A549 (cell line): ENCODE measurements at regions not wholly inside any gene's neighbourhood (a gene's known extent, or its start where the extent isn't known, plus 50 kb on each side); places are given as distances from the start of the nearest gene placed in this dataset.

ENCODE experiments used
- ATAC-seq, 2 experiments: fragments of 200-7000 bp in 1 of 2; fragments of >200 bp in 1 of 2; cut with Nextera tagmentation in 1 of 2; cut with Tn5 transposase in 1 of 2; 3 replicates each; pipeline versions ENCODE4 v1.8.0 to v1.9.1; 2018 to 2020; ENCODE audit warnings: mild to moderate bottlenecking in 1 of 2, moderate library complexity in 1 of 2
- CTCF ChIA-PET: fragments of 300-600 bp; sonication (Branson Sonifier 250); formaldehyde crosslinking; extraction: SDS; loops from one replicate; lab custom pipeline; 2021; ENCODE audit warnings: antibody characterized with exemption, inconsistent platforms; lab: Yijun Ruan, JAX
- POLR2A ChIA-PET: fragments of 350-600 bp; formaldehyde crosslinking; extraction: SDS; loops from one replicate; lab custom pipeline; 2021; ENCODE audit warnings: antibody characterized with exemption, inconsistent platforms; lab: Yijun Ruan, JAX
- DNase-seq, 2 experiments: peaks; one replicate each; pipeline versions ENCODE4 v3.0.0 to v3.0.0-alpha.2; 2011 to 2016; ENCODE audit warnings: low read depth in 1 of 2, low spot score in 1 of 2
- FAIRE-seq: peaks from 2 replicates; lab custom pipeline; 2011; peaks lifted over from hg19 to GRCh38; lab: Jason Lieb, UNC
- H3K27ac ChIP-seq, 2 experiments: fragments of >200 bp; sonication (Bioruptor Twin); formaldehyde crosslinking; 3 replicates each; pipeline ENCODE4 v1.5.1; 2016 to 2017
- H3K4me1 ChIP-seq: fragments of >200 bp; sonication (Bioruptor Twin); formaldehyde crosslinking; 3 replicates; pipeline ENCODE4 v1.6.1; 2016
- H3K4me2 ChIP-seq: fragments of >200 bp; sonication (Bioruptor Twin); formaldehyde crosslinking; 3 replicates; pipeline ENCODE4 v1.6.1; 2016
- H3K4me3 ChIP-seq: fragments of >200 bp; sonication (Bioruptor Twin); formaldehyde crosslinking; 3 replicates; pipeline ENCODE4 v1.5.1; 2016
- H3K9me3 ChIP-seq: fragments of >200 bp; sonication (Bioruptor Twin); formaldehyde crosslinking; 3 replicates; pipeline ENCODE4 v1.6.1; 2016
- CBX2 ChIP-seq: fragments of 200-600 bp; sonication (generic); IDR thresholded peaks from 2 replicates; pipeline ENCODE4 v1.6.1; 2016; ENCODE audit warnings: low read depth, mild to moderate bottlenecking, borderline replicate concordance
- CBX8 ChIP-seq: fragments of 200-600 bp; sonication (generic); IDR thresholded peaks from 2 replicates; pipeline ENCODE4 v1.6.1; 2016
- CEBPB ChIP-seq, 2 experiments: fragments of >200 bp in 1 of 2; sonication (Bioruptor Twin) in 1 of 2; formaldehyde crosslinking in 1 of 2; IDR thresholded peaks; 2 replicates each; pipeline ENCODE4 v1.6.1; 2012 to 2016
- EHMT2 ChIP-seq: fragments of 200-600 bp; sonication (generic); IDR thresholded peaks from 2 replicates; pipeline ENCODE4 v1.6.1; 2016; ENCODE audit warnings: antibody characterized with exemption, low read depth, mild to moderate bottlenecking, moderate library complexity
- EP300 ChIP-seq, 2 experiments: fragments of >200 bp; sonication (Bioruptor Twin); formaldehyde crosslinking; IDR thresholded peaks; 2 replicates in 1 of 2; 3 replicates in 1 of 2; pipeline ENCODE4 v1.6.1; 2016 to 2017
- ESRRA ChIP-seq: fragments of 150-350 bp; IDR thresholded peaks from 2 replicates; pipeline ENCODE4 v1.6.1; 2014; ENCODE audit warnings: mild to moderate bottlenecking, low read length, borderline replicate concordance
- FOSL2 ChIP-seq, 2 experiments: fragments of 450-650 bp in 1 of 2; fragments of >200 bp in 1 of 2; sonication (Bioruptor Twin) in 1 of 2; formaldehyde crosslinking; IDR thresholded peaks; 2 replicates each; pipeline versions ENCODE4 v1.5.0 to v1.6.1; 2016 to 2020; ENCODE audit warnings: mild to moderate bottlenecking in 1 of 2, moderate library complexity in 1 of 2
- GATA3 ChIP-seq: IDR thresholded peaks from 2 replicates; pipeline ENCODE4 v1.6.1; 2012; ENCODE audit warnings: borderline replicate concordance
- HDAC2 ChIP-seq: fragments of 200-600 bp; sonication (generic); IDR thresholded peaks from 2 replicates; pipeline ENCODE4 v1.6.1; 2016
- HOXA7 ChIP-seq: fragments of 250-450 bp; sonication (Bioruptor Pico); IDR thresholded peaks from 2 replicates; pipeline ENCODE4 v1.5.0; 2020; ENCODE audit warnings: mild to moderate bottlenecking, moderate library complexity
- JUNB ChIP-seq: fragments of >200 bp; sonication (Bioruptor Twin); formaldehyde crosslinking; IDR thresholded peaks from 2 replicates; pipeline ENCODE4 v1.6.1; 2016
- KDM1A ChIP-seq: fragments of 200-600 bp; sonication (generic); IDR thresholded peaks from 2 replicates; pipeline ENCODE4 v1.6.1; 2016; ENCODE audit warnings: low read depth, mild to moderate bottlenecking
- MAZ ChIP-seq: fragments of 150-350 bp; IDR thresholded peaks from 2 replicates; pipeline ENCODE4 v1.6.1; 2014; ENCODE audit warnings: antibody characterized with exemption, low read depth, low read length, borderline replicate concordance
- MYC ChIP-seq: IDR thresholded peaks from 2 replicates; pipeline ENCODE4 v1.6.1; 2012; ENCODE audit warnings: mild to moderate bottlenecking, inconsistent platforms, low read length, improper control_type of control experiment, borderline replicate concordance
- RAD21 ChIP-seq, 2 experiments: fragments of >200 bp in 1 of 2; sonication (Bioruptor Twin) in 1 of 2; formaldehyde crosslinking in 1 of 2; IDR thresholded peaks in 1 of 2; conservative IDR thresholded peaks in 1 of 2; 2 replicates in 1 of 2; 3 replicates in 1 of 2; pipeline ENCODE4 v1.6.1; 2012 to 2018; ENCODE audit warnings: inconsistent platforms in 1 of 2
- RARB ChIP-seq: fragments of 250-450 bp; sonication (Bioruptor Pico); IDR thresholded peaks from 2 replicates; pipeline ENCODE4 v1.8.0; 2021; ENCODE audit warnings: mild to moderate bottlenecking, moderate library complexity
- RCOR1 ChIP-seq: fragments of 150-350 bp; IDR thresholded peaks from 2 replicates; pipeline ENCODE4 v1.6.1; 2014; ENCODE audit warnings: antibody characterized with exemption, low read length, low read depth
- RNF2 ChIP-seq: fragments of 200-600 bp; sonication (generic); IDR thresholded peaks from 2 replicates; pipeline ENCODE4 v1.6.1; 2016; ENCODE audit warnings: low read depth, mild to moderate bottlenecking, antibody characterized with exemption, moderate library complexity, borderline replicate concordance
- ZSCAN20 ChIP-seq: fragments of 250-450 bp; sonication (Bioruptor Pico); IDR thresholded peaks from 2 replicates; pipeline ENCODE4 v1.8.0; 2022; ENCODE audit warnings: mild to moderate bottlenecking, moderate library complexity
- WGBS: methylation state at CpG from one replicate; pipeline ENCODE4 v1.1.6; 2017; ENCODE audit errors: missing lambda C conversion rate; 5-methylcytosine and 5-hydroxymethylcytosine counted together
- TF ChIP-seq, protein P1 (sequence below): fragments of 200-600 bp; sonication (generic); IDR thresholded peaks from 2 replicates; pipeline ENCODE4 v1.6.1; 2016; ENCODE audit warnings: antibody characterized with exemption, mild to moderate bottlenecking, moderate library complexity
- TF ChIP-seq, protein P2 (sequence below): IDR thresholded peaks from 2 replicates; pipeline ENCODE4 v1.6.1; 2012
- TF ChIP-seq, protein P3 (sequence below): fragments of 150-350 bp; IDR thresholded peaks from 2 replicates; pipeline ENCODE4 v1.6.1; 2014; ENCODE audit warnings: low read depth, mild to moderate bottlenecking, low read length
- TF ChIP-seq, protein P4 (sequence below): fragments of 250-450 bp; sonication (Bioruptor Pico); IDR thresholded peaks from 2 replicates; pipeline ENCODE4 v1.5.0; 2021; ENCODE audit warnings: mild to moderate bottlenecking, moderate library complexity, borderline replicate concordance
- TF ChIP-seq, protein P5 (sequence below): fragments of 450-650 bp; IDR thresholded peaks from 2 replicates; pipeline ENCODE4 v1.6.1; 2014; ENCODE audit warnings: antibody characterized with exemption
- TF ChIP-seq, protein P6 (sequence below): fragments of >200 bp; sonication (Bioruptor Twin); formaldehyde crosslinking; IDR thresholded peaks from 3 replicates; pipeline ENCODE4 v1.5.1; 2016

DNA sequence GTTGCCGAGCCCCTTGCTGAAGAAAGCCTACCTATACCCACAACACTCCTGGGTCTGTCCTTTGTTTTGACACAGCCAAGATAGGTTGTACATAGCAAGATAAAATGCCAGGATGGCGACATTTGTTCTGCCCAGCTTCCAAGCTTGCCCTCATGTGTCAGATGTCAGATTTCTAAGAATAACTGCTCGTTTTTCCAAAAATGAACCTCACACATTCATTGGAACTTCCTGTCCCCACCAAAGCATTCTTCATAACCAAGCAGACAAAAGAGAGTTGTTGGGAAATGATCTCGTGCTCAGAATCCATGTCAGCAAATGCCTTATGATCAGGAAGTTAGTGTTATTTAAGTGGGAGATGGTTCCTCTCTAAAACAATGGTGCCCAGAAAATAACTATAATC is 210.1 kb downstream of the ZNF608 start:
- DNase-seq (no peak), FAIRE-seq (no peak), ATAC-seq (no peak)
- H3K4me2 ChIP-seq = no peak overlapping the region
- H3K27ac ChIP-seq = no peak overlapping the region
- no peak overlapping the region for H3K4me3 ChIP-seq
- 61% methylated on average over 4 of the region's 4 CpGs for WGBS
- no peaks in the 10 kb centered on the region for H3K9me3 ChIP-seq
- POLR2A ChIA-PET = no interaction called here
- no peaks in the 10 kb centered on the region for H3K4me1 ChIP-seq
- TF ChIP-seq, protein P1, sequence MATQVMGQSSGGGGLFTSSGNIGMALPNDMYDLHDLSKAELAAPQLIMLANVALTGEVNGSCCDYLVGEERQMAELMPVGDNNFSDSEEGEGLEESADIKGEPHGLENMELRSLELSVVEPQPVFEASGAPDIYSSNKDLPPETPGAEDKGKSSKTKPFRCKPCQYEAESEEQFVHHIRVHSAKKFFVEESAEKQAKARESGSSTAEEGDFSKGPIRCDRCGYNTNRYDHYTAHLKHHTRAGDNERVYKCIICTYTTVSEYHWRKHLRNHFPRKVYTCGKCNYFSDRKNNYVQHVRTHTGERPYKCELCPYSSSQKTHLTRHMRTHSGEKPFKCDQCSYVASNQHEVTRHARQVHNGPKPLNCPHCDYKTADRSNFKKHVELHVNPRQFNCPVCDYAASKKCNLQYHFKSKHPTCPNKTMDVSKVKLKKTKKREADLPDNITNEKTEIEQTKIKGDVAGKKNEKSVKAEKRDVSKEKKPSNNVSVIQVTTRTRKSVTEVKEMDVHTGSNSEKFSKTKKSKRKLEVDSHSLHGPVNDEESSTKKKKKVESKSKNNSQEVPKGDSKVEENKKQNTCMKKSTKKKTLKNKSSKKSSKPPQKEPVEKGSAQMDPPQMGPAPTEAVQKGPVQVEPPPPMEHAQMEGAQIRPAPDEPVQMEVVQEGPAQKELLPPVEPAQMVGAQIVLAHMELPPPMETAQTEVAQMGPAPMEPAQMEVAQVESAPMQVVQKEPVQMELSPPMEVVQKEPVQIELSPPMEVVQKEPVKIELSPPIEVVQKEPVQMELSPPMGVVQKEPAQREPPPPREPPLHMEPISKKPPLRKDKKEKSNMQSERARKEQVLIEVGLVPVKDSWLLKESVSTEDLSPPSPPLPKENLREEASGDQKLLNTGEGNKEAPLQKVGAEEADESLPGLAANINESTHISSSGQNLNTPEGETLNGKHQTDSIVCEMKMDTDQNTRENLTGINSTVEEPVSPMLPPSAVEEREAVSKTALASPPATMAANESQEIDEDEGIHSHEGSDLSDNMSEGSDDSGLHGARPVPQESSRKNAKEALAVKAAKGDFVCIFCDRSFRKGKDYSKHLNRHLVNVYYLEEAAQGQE = no peak
- no peak for TF ChIP-seq GATA3
- TF ChIP-seq, protein P2, sequence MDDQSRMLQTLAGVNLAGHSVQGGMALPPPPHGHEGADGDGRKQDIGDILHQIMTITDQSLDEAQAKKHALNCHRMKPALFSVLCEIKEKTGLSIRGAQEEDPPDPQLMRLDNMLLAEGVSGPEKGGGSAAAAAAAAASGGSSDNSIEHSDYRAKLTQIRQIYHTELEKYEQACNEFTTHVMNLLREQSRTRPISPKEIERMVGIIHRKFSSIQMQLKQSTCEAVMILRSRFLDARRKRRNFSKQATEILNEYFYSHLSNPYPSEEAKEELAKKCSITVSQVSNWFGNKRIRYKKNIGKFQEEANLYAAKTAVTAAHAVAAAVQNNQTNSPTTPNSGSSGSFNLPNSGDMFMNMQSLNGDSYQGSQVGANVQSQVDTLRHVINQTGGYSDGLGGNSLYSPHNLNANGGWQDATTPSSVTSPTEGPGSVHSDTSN = no peak
- no peak for TF ChIP-seq RAD21 (conservative IDR thresholded peaks at IDR 0.05 in 1 of 2, IDR thresholded peaks at IDR 0.05 in 1 of 2)
- TF ChIP-seq CBX8 = no peak
- TF ChIP-seq FOSL2 (IDR thresholded peaks at IDR 0.05) = no peak
- no peak for TF ChIP-seq FOSL2 (CRISPR knock-in tag; IDR thresholded peaks at IDR 0.05)
- no peak for TF ChIP-seq EP300 (IDR thresholded peaks at IDR 0.05)
- no peak for TF ChIP-seq JUNB
- TF ChIP-seq, protein P3, sequence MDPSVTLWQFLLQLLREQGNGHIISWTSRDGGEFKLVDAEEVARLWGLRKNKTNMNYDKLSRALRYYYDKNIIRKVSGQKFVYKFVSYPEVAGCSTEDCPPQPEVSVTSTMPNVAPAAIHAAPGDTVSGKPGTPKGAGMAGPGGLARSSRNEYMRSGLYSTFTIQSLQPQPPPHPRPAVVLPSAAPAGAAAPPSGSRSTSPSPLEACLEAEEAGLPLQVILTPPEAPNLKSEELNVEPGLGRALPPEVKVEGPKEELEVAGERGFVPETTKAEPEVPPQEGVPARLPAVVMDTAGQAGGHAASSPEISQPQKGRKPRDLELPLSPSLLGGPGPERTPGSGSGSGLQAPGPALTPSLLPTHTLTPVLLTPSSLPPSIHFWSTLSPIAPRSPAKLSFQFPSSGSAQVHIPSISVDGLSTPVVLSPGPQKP = no peak
- no peak for TF ChIP-seq MAZ
- TF ChIP-seq RARB (CRISPR knock-in tag) = no peak
- no peak for TF ChIP-seq RCOR1
- TF ChIP-seq ESRRA = no peak
- TF ChIP-seq, protein P4, sequence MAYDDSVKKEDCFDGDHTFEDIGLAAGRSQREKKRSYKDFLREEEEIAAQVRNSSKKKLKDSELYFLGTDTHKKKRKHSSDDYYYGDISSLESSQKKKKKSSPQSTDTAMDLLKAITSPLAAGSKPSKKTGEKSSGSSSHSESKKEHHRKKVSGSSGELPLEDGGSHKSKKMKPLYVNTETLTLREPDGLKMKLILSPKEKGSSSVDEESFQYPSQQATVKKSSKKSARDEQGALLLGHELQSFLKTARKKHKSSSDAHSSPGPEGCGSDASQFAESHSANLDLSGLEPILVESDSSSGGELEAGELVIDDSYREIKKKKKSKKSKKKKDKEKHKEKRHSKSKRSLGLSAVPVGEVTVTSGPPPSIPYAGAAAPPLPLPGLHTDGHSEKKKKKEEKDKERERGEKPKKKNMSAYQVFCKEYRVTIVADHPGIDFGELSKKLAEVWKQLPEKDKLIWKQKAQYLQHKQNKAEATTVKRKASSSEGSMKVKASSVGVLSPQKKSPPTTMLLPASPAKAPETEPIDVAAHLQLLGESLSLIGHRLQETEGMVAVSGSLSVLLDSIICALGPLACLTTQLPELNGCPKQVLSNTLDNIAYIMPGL (CRISPR knock-in tag) = no peak
- TF ChIP-seq CBX2 = no peak
- no peak for TF ChIP-seq CEBPB (IDR thresholded peaks at IDR 0.05)
- TF ChIP-seq MYC = no peak
- TF ChIP-seq RNF2 = no peak
- no peak for TF ChIP-seq HDAC2
- no peak for TF ChIP-seq KDM1A
- CTCF ChIA-PET = no interaction called here

DNA sequence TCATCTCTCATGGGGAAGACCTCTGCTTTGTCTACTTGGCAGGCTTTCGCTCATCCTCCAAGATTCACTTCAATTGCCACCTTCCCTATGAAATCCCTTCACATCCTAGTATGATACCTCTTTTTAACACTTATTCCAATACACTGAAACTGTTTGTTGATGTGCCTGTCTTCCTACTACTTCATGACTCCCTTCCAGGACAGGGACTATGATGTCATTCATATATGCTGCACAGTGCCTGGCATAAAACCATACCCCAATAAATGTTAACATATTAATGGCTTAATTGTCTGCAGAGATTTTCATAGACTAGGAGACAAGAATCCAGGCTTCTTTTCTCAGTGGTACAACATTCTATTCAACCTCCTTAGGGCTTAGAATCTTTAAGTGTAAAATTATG is 215.5 kb downstream of the ZNF608 start:
- POLR2A ChIA-PET = no interaction called here
- no peaks in the 10 kb centered on the region for H3K9me3 ChIP-seq
- 88% methylated on average over 1 of the region's 1 CpG for WGBS
- ATAC-seq = no peak
- no peak overlapping the region for H3K4me2 ChIP-seq
- no peaks in the 10 kb centered on the region for H3K4me1 ChIP-seq
- H3K27ac ChIP-seq = no peak overlapping the region
- H3K4me3 ChIP-seq = no peak overlapping the region
- FAIRE-seq = no peak
- CTCF ChIA-PET = no interaction called here
- no peak for DNase-seq
- TF ChIP-seq, protein P5, sequence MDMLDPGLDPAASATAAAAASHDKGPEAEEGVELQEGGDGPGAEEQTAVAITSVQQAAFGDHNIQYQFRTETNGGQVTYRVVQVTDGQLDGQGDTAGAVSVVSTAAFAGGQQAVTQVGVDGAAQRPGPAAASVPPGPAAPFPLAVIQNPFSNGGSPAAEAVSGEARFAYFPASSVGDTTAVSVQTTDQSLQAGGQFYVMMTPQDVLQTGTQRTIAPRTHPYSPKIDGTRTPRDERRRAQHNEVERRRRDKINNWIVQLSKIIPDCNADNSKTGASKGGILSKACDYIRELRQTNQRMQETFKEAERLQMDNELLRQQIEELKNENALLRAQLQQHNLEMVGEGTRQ = no peak
- TF ChIP-seq HOXA7 (CRISPR knock-in tag) (no peak), EHMT2 (no peak), HDAC2 (no peak), RAD21 (conservative IDR thresholded peaks at IDR 0.05 in 1 of 2, IDR thresholded peaks at IDR 0.05 in 1 of 2) (no peak), ESRRA (no peak), RARB (CRISPR knock-in tag) (no peak), CBX2 (no peak), ZSCAN20 (CRISPR knock-in tag) (no peak)
- TF ChIP-seq, protein P6, sequence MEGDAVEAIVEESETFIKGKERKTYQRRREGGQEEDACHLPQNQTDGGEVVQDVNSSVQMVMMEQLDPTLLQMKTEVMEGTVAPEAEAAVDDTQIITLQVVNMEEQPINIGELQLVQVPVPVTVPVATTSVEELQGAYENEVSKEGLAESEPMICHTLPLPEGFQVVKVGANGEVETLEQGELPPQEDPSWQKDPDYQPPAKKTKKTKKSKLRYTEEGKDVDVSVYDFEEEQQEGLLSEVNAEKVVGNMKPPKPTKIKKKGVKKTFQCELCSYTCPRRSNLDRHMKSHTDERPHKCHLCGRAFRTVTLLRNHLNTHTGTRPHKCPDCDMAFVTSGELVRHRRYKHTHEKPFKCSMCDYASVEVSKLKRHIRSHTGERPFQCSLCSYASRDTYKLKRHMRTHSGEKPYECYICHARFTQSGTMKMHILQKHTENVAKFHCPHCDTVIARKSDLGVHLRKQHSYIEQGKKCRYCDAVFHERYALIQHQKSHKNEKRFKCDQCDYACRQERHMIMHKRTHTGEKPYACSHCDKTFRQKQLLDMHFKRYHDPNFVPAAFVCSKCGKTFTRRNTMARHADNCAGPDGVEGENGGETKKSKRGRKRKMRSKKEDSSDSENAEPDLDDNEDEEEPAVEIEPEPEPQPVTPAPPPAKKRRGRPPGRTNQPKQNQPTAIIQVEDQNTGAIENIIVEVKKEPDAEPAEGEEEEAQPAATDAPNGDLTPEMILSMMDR = no peak
- TF ChIP-seq, protein P4 (CRISPR knock-in tag) = no peak
